ENCODE measurements at regions not wholly inside any gene's neighbourhood (a gene's known extent, or its start where the extent isn't known, plus 50 kb on each side); places are given as distances from the start of the nearest gene placed in this dataset.

- Histone ChIP-seq H3K27ac (ENCODE audit: low read depth) (no peak overlapping the region), H3K27me3 (ENCODE audit: insufficient read depth) (no peaks in the 10 kb centered on the region), H3K79me2 (replicated peaks; ENCODE audit: insufficient read depth) (no peaks in the 10 kb centered on the region), H3F3A (replicated peaks; ENCODE audit: low read depth) (no peaks in the 10 kb centered on the region), H3K9me2 (ENCODE audit: insufficient read depth) (0 out of 2 replicates have a peak, but pooled peaks cover 5% of the 10 kb centered on the region), H3K4me2 (no peak overlapping the region), H4K20me1 (replicated peaks; ENCODE audit: insufficient read depth) (no peaks in the 10 kb centered on the region), H3K4me3 (no peak overlapping the region), H3K4me1 (ENCODE audit: insufficient read depth) (no peaks in the 10 kb centered on the region), H2AFZ (no peak overlapping the region), H3K36me3 (ENCODE audit: insufficient read depth) (no peaks in the 10 kb centered on the region)
- Mint-ChIP-seq H3K9me3 (peaks cover 25% of the 10 kb centered on the region), H3K27me3 (ENCODE audit: insufficient read depth, low read depth, poor library complexity) (peaks cover 3% of the 10 kb centered on the region), H3K4me1 (no peaks in the 10 kb centered on the region; the same call in 2 of the 3 replicates), H3K36me3 (ENCODE audit: low read depth) (no peaks in the 10 kb centered on the region), H3K27ac (0 out of 2 replicates have a peak overlapping the region, but pooled peaks have one; percentile 4), H3K4me3 (no peak overlapping the region)
- TF ChIP-seq REST (IDR thresholded peaks at IDR 0.05; ENCODE audit: unreplicated experiment) (no peak), POLR2AphosphoS5 (IDR thresholded peaks at IDR 0.05; ENCODE audit: low read depth) (no peak), ZNF114 (CRISPR knock-in tag; IDR thresholded peaks at IDR 0.05) (no peak), ZNF462 (CRISPR knock-in tag; IDR thresholded peaks at IDR 0.05) (no peak), ETS1 (IDR thresholded peaks at IDR 0.05) (no peak), CTCF (conservative IDR thresholded peaks at IDR 0.05; ENCODE audit: low read depth in 2 of 2) (no peak), NANOG (IDR thresholded peaks at IDR 0.05; ENCODE audit: borderline replicate concordance) (no peak), CREB1 (CRISPR knock-in tag; IDR thresholded peaks at IDR 0.05; ENCODE audit: low read depth) (no peak), EZH2phosphoT487 (IDR thresholded peaks at IDR 0.05; ENCODE audit: unreplicated experiment) (no peak), STAT1 (IDR thresholded peaks at IDR 0.05; ENCODE audit: unreplicated experiment) (no peak), EZH2 (IDR thresholded peaks at IDR 0.05; ENCODE audit: low read depth, unreplicated experiment) (no peak), ZNF331 (CRISPR knock-in tag; IDR thresholded peaks at IDR 0.05; ENCODE audit: low read depth) (no peak), JUNB (IDR thresholded peaks at IDR 0.05; ENCODE audit: unreplicated experiment) (no peak)
- DNase-seq (ENCODE audit: low spot score) (no peak), ATAC-seq (no peak)
Observed at GRCh38 chr10:62462461-62462860, 88.3 kb downstream of the ZNF365 start.
